Endothelial cell of umbilical vein (primary cell): ENCODE measurements at regions not wholly inside any gene's neighbourhood (a gene's known extent, or its start where the extent isn't known, plus 50 kb on each side); places are given as distances from the start of the nearest gene placed in this dataset.

ENCODE experiments used
- BruUV-seq: library from RNA; stranded (reverse); fragments of 400-500 nt; replicated peaks from 2 replicates; lab custom pipeline; 2021; lab: Mats Ljungman, UMichigan
- CTCF ChIA-PET: fragments of 300-600, 350-600 bp; sonication (Branson Sonifier 250); formaldehyde crosslinking; loops from one replicate; lab custom pipeline; 2021; ENCODE audit warnings: antibody characterized with exemption, inconsistent platforms; lab: Charles Lee
- POLR2A ChIA-PET: fragments of 300-600, 350-600 bp; sonication (Branson Sonifier 250); formaldehyde crosslinking; loops from one replicate; lab custom pipeline; 2021; ENCODE audit warnings: antibody characterized with exemption, inconsistent platforms; lab: Charles Lee
- DNase-seq: peaks from one replicate; pipeline ENCODE4 v3.0.0-alpha.2; 2011; ENCODE audit warnings: low read depth, low spot score
- FAIRE-seq: peaks from 2 replicates; lab custom pipeline; 2011; peaks lifted over from hg19 to GRCh38; lab: Jason Lieb, UNC
- H2AFZ ChIP-seq: 2 replicates; pipeline ENCODE4 v1.6.0; 2012; ENCODE audit warnings: low read depth, low read length, control low read depth, inconsistent platforms
- H3K27ac ChIP-seq: 2 replicates; pipeline ENCODE4 v1.5.1; 2011; ENCODE audit warnings: low read depth, mild to moderate bottlenecking, control low read depth, low read length, moderate library complexity; ENCODE audit not compliant: insufficient read depth
- H3K27me3 ChIP-seq, 2 experiments: 2 replicates each; pipeline versions ENCODE4 v1.6.0 to v1.6.1; 2011; ENCODE audit warnings: low read length in 2 of 2, mixed read lengths in 1 of 2; ENCODE audit not compliant: control insufficient read depth in 2 of 2, insufficient read depth in 2 of 2
- H3K36me3 ChIP-seq, 2 experiments: 2 replicates in 1 of 2; 3 replicates in 1 of 2; pipeline ENCODE4 v1.5.1; 2011; ENCODE audit warnings: low read length in 2 of 2, mild to moderate bottlenecking in 1 of 2, moderate library complexity in 1 of 2; ENCODE audit not compliant: control insufficient read depth in 2 of 2, insufficient read depth in 2 of 2; ENCODE audit errors: extremely low read depth in 1 of 2
- H3K4me1 ChIP-seq: 3 replicates; pipeline ENCODE4 v1.5.1; 2011; ENCODE audit warnings: mild to moderate bottlenecking, low read length; ENCODE audit not compliant: control insufficient read depth, insufficient read depth; ENCODE audit errors: extremely low read depth
- H3K4me2 ChIP-seq: 2 replicates; pipeline ENCODE4 v1.6.1; 2011; ENCODE audit warnings: low read length, control low read depth, mixed read lengths; ENCODE audit not compliant: insufficient read depth
- H3K4me3 ChIP-seq, 3 experiments: fragments of 200-600 bp in 1 of 3; sonication (generic), shearing (Covaris generic) in 1 of 3; replicated peaks in 1 of 3; 2 replicates each; pipeline ENCODE4 v1.5.1; 2011 to 2016; ENCODE audit warnings: control low read depth in 3 of 3, low read length in 3 of 3, mild to moderate bottlenecking in 2 of 3, inconsistent platforms in 1 of 3, low read depth in 1 of 3, moderate library complexity in 1 of 3; ENCODE audit not compliant: insufficient read depth in 1 of 3
- H3K79me2 ChIP-seq: 2 replicates; pipeline ENCODE4 v1.6.0; 2012; ENCODE audit warnings: low read length, inconsistent platforms; ENCODE audit not compliant: control insufficient read depth, insufficient read depth
- H3K9ac ChIP-seq: replicated peaks from 2 replicates; pipeline ENCODE3; 2011; ENCODE audit warnings: low read length, control low read depth; ENCODE audit not compliant: insufficient read depth; ENCODE audit errors: extremely low read depth
- H3K9me1 ChIP-seq: replicated peaks from 3 replicates; pipeline ENCODE4 v1.6.0; 2011; ENCODE audit warnings: mild to moderate bottlenecking, low read length; ENCODE audit not compliant: control insufficient read depth, insufficient read depth; ENCODE audit errors: extremely low read depth
- H3K9me3 ChIP-seq: replicated peaks from 2 replicates; pipeline ENCODE4 v1.5.1; 2012; ENCODE audit warnings: low read length, inconsistent platforms; ENCODE audit not compliant: control insufficient read depth, insufficient read depth
- H4K20me1 ChIP-seq: replicated peaks from 2 replicates; pipeline ENCODE3; 2011; ENCODE audit warnings: mild to moderate bottlenecking, low read length; ENCODE audit not compliant: control insufficient read depth, insufficient read depth; ENCODE audit errors: extremely low read depth
- EZH2 ChIP-seq: IDR thresholded peaks from 2 replicates; pipeline ENCODE4 v1.6.1; 2012; ENCODE audit warnings: borderline replicate concordance, low read depth, mild to moderate bottlenecking, moderate library complexity, low read length, inconsistent platforms; ENCODE audit not compliant: severe bottlenecking
- FOS ChIP-seq: IDR thresholded peaks from 2 replicates; pipeline ENCODE4 v1.6.1; 2011; ENCODE audit warnings: mild to moderate bottlenecking, low read length, moderate library complexity, borderline replicate concordance; ENCODE audit not compliant: insufficient read depth
- JUN ChIP-seq: IDR thresholded peaks from 2 replicates; pipeline ENCODE4 v1.6.1; 2011; ENCODE audit warnings: borderline replicate concordance, low read depth; ENCODE audit not compliant: insufficient read length, insufficient read depth
- MAX ChIP-seq: IDR thresholded peaks from 2 replicates; pipeline ENCODE4 v1.6.1; 2011; ENCODE audit not compliant: insufficient read depth, insufficient read length
- POLR2A ChIP-seq: IDR thresholded peaks from 2 replicates; pipeline ENCODE4 v1.6.1; 2012; ENCODE audit warnings: low read depth, mild to moderate bottlenecking, control low read depth, low read length
- POLR2AphosphoS5 ChIP-seq: IDR thresholded peaks from 2 replicates; pipeline ENCODE4 v1.6.1; 2012; ENCODE audit warnings: low read depth, mild to moderate bottlenecking, control low read depth, low read length, moderate library complexity; ENCODE audit not compliant: insufficient read depth
- dilution Hi-C: fragments of 300-500 bp; cut with MboI; formaldehyde crosslinking; loops from one replicate; pipeline ENCODE4 v1.15.0; 2019; ENCODE audit warnings: low sequenced_read_pairs; ENCODE audit not compliant: extremely low pct_ligation_motif_present
- intact Hi-C: fragments of 100-400 bp; cut with micrococcal nuclease; formaldehyde crosslinking; loops from one replicate; pipeline ENCODE4 v1.10.0; 2022
- TF ChIP-seq, protein P1 (sequence below), 2 donors: IDR thresholded peaks; 1 replicate in 1 of 2; 2 replicates in 1 of 2; pipeline ENCODE4 v1.5.1; 2011; ENCODE audit warnings: low read length in 2 of 2, mild to moderate bottlenecking in 2 of 2, moderate library complexity in 2 of 2, control low read depth in 1 of 2, inconsistent platforms in 1 of 2, low read depth in 1 of 2; ENCODE audit not compliant: insufficient read depth in 1 of 2; ENCODE audit errors: extremely low read depth in 1 of 2

DNA sequence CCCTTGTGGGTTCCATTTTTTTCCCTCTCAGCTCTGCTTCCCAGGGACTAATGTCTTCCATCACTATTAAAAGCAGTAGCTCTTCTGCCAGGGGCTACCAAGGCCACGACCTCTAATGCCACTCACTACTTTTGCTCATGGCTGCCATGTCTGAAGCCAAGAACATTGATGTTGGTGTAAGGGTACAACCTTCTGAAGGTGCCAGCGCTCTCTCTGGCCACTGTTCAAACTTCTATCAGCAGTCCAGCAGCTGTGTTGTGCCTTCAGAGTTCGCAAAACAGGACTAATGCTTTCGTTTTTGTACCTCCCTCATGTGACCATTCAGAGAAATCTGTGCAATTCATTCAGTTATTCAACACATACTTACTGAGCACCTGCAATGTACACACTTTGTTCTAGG lies 121.5 kb upstream of the ENPEP start:
- intact Hi-C loops = no loop called here
- CTCF ChIA-PET = no interaction called here
- dilution Hi-C loops = no loop called here
- no peaks in the 10 kb centered on the region for H3K9me3 ChIP-seq
- no peaks in the 10 kb centered on the region for H3K79me2 ChIP-seq
- H4K20me1 ChIP-seq = no peaks in the 10 kb centered on the region
- POLR2A ChIA-PET = no interaction called here
- no peaks in the 10 kb centered on the region for H3K9me1 ChIP-seq
- H3K27me3 ChIP-seq = no peaks in the 10 kb centered on the region
- H3K9ac ChIP-seq = no peak overlapping the region
- TF ChIP-seq JUN = no peak
- TF ChIP-seq, protein P1, sequence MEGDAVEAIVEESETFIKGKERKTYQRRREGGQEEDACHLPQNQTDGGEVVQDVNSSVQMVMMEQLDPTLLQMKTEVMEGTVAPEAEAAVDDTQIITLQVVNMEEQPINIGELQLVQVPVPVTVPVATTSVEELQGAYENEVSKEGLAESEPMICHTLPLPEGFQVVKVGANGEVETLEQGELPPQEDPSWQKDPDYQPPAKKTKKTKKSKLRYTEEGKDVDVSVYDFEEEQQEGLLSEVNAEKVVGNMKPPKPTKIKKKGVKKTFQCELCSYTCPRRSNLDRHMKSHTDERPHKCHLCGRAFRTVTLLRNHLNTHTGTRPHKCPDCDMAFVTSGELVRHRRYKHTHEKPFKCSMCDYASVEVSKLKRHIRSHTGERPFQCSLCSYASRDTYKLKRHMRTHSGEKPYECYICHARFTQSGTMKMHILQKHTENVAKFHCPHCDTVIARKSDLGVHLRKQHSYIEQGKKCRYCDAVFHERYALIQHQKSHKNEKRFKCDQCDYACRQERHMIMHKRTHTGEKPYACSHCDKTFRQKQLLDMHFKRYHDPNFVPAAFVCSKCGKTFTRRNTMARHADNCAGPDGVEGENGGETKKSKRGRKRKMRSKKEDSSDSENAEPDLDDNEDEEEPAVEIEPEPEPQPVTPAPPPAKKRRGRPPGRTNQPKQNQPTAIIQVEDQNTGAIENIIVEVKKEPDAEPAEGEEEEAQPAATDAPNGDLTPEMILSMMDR (IDR thresholded peaks at IDR 0.05; ENCODE audit: extremely low read depth in 1 of 2, insufficient read depth in 1 of 2, low read depth in 1 of 2, low read length in 2 of 2) = no peak
- no peak for TF ChIP-seq POLR2AphosphoS5
- no peak for TF ChIP-seq EZH2
- no peak for TF ChIP-seq POLR2A
- TF ChIP-seq MAX = no peak
- no peak for TF ChIP-seq FOS
- FAIRE-seq (no peak), DNase-seq (no peak)
- no peak overlapping the region for H3K27ac ChIP-seq
- no peaks in the 10 kb centered on the region for H3K36me3 ChIP-seq
- H3K4me3 ChIP-seq = no peak overlapping the region
- no TSS peak for BruUV-seq
- H3K4me1 ChIP-seq = no peaks in the 10 kb centered on the region
- no peak overlapping the region for H2AFZ ChIP-seq
- H3K4me2 ChIP-seq = no peak overlapping the region
